H1 (cell line): ENCODE measurements at regions not wholly inside any gene's neighbourhood (a gene's known extent, or its start where the extent isn't known, plus 50 kb on each side); places are given as distances from the start of the nearest gene placed in this dataset.

Experiments
- CBX5 ChIP-seq: fragments of 300-800, 300-1000 bp; sonication (generic); IDR thresholded peaks from 2 replicates; pipeline ENCODE4 v1.7.1; 2016; ENCODE audit warnings: antibody characterized with exemption, low read length, low read depth
- CHD2 ChIP-seq: IDR thresholded peaks from 2 replicates; pipeline ENCODE4 v1.6.1; 2012; ENCODE audit warnings: low read length, improper control_type of control experiment
- EGR1 ChIP-seq: IDR thresholded peaks from 2 replicates; pipeline ENCODE4 v1.6.1; 2011; ENCODE audit warnings: low read depth, low read length, borderline replicate concordance
- RAD21 ChIP-seq, 2 experiments: IDR thresholded peaks in 1 of 2; conservative IDR thresholded peaks in 1 of 2; 2 replicates each; pipeline ENCODE4 v1.6.1; 2011; ENCODE audit warnings: low read depth in 2 of 2, low read length in 2 of 2, improper control_type of control experiment in 1 of 2, inconsistent platforms in 1 of 2, mild to moderate bottlenecking in 1 of 2, moderate library complexity in 1 of 2
- RFX5 ChIP-seq: IDR thresholded peaks from 2 replicates; pipeline ENCODE4 v1.6.1; 2011; ENCODE audit warnings: low read depth, low read length, improper control_type of control experiment, borderline replicate concordance
- SUZ12 ChIP-seq: fragments of 200-600 bp; sonication (generic); IDR thresholded peaks from 2 replicates; pipeline ENCODE4 v1.6.1; 2012; ENCODE audit warnings: mild to moderate bottlenecking, inconsistent platforms, low read length, moderate library complexity, mixed read lengths
- TAF1 ChIP-seq: IDR thresholded peaks from 2 replicates; pipeline ENCODE4 v1.6.1; 2011; ENCODE audit warnings: mild to moderate bottlenecking, low read depth, low read length
- YY1 ChIP-seq: IDR thresholded peaks from 2 replicates; pipeline ENCODE4 v1.6.1; 2011; ENCODE audit warnings: low read depth, mild to moderate bottlenecking, low read length
- TF ChIP-seq, protein P1 (sequence below): fragments of 300-600 bp; sonication (generic); IDR thresholded peaks from 2 replicates; pipeline ENCODE4 v1.7.1; 2012; ENCODE audit warnings: low read length, moderate library complexity, mild to moderate bottlenecking, inconsistent platforms; ENCODE audit not compliant: insufficient replicate concordance
- TF ChIP-seq, protein P2 (sequence below), 3 experiments: IDR thresholded peaks; 1 replicate in 2 of 3; 2 replicates in 1 of 3; pipeline versions ENCODE4 v1.5.1 to v1.6.1; 2011; ENCODE audit warnings: low read length in 3 of 3, mild to moderate bottlenecking in 3 of 3, inconsistent platforms in 2 of 3, low read depth in 1 of 3, moderate library complexity in 1 of 3; ENCODE audit not compliant: insufficient read depth in 1 of 3; ENCODE audit errors: control extremely low read depth in 1 of 3

DNA sequence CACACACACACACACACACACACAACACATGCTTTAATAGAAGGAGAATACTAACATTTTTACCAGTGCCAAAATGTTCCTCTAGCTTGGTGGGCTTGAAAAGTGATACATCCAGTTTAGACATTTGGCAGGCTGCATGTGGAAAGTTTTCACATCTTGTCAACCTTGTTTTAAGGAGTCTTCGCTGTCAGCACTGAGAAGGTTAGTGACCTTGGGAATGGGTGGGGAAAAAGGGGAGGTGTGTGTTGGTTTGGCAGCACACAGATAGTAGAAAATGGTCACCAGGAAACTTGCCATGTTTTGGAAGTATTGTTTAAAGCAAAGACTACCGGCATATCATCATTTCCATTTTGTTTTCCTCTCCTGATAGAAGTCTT is 346.5 kb upstream of the ADAMTSL1 start (continued):
- TF ChIP-seq, protein P1, sequence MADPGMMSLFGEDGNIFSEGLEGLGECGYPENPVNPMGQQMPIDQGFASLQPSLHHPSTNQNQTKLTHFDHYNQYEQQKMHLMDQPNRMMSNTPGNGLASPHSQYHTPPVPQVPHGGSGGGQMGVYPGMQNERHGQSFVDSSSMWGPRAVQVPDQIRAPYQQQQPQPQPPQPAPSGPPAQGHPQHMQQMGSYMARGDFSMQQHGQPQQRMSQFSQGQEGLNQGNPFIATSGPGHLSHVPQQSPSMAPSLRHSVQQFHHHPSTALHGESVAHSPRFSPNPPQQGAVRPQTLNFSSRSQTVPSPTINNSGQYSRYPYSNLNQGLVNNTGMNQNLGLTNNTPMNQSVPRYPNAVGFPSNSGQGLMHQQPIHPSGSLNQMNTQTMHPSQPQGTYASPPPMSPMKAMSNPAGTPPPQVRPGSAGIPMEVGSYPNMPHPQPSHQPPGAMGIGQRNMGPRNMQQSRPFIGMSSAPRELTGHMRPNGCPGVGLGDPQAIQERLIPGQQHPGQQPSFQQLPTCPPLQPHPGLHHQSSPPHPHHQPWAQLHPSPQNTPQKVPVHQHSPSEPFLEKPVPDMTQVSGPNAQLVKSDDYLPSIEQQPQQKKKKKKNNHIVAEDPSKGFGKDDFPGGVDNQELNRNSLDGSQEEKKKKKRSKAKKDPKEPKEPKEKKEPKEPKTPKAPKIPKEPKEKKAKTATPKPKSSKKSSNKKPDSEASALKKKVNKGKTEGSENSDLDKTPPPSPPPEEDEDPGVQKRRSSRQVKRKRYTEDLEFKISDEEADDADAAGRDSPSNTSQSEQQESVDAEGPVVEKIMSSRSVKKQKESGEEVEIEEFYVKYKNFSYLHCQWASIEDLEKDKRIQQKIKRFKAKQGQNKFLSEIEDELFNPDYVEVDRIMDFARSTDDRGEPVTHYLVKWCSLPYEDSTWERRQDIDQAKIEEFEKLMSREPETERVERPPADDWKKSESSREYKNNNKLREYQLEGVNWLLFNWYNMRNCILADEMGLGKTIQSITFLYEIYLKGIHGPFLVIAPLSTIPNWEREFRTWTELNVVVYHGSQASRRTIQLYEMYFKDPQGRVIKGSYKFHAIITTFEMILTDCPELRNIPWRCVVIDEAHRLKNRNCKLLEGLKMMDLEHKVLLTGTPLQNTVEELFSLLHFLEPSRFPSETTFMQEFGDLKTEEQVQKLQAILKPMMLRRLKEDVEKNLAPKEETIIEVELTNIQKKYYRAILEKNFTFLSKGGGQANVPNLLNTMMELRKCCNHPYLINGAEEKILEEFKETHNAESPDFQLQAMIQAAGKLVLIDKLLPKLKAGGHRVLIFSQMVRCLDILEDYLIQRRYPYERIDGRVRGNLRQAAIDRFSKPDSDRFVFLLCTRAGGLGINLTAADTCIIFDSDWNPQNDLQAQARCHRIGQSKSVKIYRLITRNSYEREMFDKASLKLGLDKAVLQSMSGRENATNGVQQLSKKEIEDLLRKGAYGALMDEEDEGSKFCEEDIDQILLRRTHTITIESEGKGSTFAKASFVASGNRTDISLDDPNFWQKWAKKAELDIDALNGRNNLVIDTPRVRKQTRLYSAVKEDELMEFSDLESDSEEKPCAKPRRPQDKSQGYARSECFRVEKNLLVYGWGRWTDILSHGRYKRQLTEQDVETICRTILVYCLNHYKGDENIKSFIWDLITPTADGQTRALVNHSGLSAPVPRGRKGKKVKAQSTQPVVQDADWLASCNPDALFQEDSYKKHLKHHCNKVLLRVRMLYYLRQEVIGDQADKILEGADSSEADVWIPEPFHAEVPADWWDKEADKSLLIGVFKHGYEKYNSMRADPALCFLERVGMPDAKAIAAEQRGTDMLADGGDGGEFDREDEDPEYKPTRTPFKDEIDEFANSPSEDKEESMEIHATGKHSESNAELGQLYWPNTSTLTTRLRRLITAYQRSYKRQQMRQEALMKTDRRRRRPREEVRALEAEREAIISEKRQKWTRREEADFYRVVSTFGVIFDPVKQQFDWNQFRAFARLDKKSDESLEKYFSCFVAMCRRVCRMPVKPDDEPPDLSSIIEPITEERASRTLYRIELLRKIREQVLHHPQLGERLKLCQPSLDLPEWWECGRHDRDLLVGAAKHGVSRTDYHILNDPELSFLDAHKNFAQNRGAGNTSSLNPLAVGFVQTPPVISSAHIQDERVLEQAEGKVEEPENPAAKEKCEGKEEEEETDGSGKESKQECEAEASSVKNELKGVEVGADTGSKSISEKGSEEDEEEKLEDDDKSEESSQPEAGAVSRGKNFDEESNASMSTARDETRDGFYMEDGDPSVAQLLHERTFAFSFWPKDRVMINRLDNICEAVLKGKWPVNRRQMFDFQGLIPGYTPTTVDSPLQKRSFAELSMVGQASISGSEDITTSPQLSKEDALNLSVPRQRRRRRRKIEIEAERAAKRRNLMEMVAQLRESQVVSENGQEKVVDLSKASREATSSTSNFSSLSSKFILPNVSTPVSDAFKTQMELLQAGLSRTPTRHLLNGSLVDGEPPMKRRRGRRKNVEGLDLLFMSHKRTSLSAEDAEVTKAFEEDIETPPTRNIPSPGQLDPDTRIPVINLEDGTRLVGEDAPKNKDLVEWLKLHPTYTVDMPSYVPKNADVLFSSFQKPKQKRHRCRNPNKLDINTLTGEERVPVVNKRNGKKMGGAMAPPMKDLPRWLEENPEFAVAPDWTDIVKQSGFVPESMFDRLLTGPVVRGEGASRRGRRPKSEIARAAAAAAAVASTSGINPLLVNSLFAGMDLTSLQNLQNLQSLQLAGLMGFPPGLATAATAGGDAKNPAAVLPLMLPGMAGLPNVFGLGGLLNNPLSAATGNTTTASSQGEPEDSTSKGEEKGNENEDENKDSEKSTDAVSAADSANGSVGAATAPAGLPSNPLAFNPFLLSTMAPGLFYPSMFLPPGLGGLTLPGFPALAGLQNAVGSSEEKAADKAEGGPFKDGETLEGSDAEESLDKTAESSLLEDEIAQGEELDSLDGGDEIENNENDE: no peak
- TF ChIP-seq RFX5: no peak
- TF ChIP-seq EGR1: no peak
- no peak for TF ChIP-seq RAD21 (IDR thresholded peaks at IDR 0.05 in 1 of 2, conservative IDR thresholded peaks at IDR 0.05 in 1 of 2; ENCODE audit: low read depth in 2 of 2, low read length in 2 of 2)
- no peak for TF ChIP-seq CHD2
- no peak for TF ChIP-seq CBX5
- TF ChIP-seq, protein P2, sequence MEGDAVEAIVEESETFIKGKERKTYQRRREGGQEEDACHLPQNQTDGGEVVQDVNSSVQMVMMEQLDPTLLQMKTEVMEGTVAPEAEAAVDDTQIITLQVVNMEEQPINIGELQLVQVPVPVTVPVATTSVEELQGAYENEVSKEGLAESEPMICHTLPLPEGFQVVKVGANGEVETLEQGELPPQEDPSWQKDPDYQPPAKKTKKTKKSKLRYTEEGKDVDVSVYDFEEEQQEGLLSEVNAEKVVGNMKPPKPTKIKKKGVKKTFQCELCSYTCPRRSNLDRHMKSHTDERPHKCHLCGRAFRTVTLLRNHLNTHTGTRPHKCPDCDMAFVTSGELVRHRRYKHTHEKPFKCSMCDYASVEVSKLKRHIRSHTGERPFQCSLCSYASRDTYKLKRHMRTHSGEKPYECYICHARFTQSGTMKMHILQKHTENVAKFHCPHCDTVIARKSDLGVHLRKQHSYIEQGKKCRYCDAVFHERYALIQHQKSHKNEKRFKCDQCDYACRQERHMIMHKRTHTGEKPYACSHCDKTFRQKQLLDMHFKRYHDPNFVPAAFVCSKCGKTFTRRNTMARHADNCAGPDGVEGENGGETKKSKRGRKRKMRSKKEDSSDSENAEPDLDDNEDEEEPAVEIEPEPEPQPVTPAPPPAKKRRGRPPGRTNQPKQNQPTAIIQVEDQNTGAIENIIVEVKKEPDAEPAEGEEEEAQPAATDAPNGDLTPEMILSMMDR (IDR thresholded peaks at IDR 0.05; ENCODE audit: control extremely low read depth in 1 of 3, insufficient read depth in 1 of 3, low read depth in 1 of 3, low read length in 3 of 3): no peak
- TF ChIP-seq TAF1: no peak
- TF ChIP-seq YY1: no peak
- no peak for TF ChIP-seq SUZ12
